ENCODE measurements at regions not wholly inside any gene's neighbourhood (a gene's known extent, or its start where the extent isn't known, plus 50 kb on each side); places are given as distances from the start of the nearest gene placed in this dataset.

GRCh38 chr6:105587349-105588122 lies 184.7 kb upstream of the PREP start:
- TF ChIP-seq, protein P1, sequence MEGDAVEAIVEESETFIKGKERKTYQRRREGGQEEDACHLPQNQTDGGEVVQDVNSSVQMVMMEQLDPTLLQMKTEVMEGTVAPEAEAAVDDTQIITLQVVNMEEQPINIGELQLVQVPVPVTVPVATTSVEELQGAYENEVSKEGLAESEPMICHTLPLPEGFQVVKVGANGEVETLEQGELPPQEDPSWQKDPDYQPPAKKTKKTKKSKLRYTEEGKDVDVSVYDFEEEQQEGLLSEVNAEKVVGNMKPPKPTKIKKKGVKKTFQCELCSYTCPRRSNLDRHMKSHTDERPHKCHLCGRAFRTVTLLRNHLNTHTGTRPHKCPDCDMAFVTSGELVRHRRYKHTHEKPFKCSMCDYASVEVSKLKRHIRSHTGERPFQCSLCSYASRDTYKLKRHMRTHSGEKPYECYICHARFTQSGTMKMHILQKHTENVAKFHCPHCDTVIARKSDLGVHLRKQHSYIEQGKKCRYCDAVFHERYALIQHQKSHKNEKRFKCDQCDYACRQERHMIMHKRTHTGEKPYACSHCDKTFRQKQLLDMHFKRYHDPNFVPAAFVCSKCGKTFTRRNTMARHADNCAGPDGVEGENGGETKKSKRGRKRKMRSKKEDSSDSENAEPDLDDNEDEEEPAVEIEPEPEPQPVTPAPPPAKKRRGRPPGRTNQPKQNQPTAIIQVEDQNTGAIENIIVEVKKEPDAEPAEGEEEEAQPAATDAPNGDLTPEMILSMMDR (IDR thresholded peaks at IDR 0.05; ENCODE audit: low read depth, low read length, poor library complexity, severe bottlenecking), result no peak
- TF ChIP-seq EZH2phosphoT487 (IDR thresholded peaks at IDR 0.05; ENCODE audit: borderline replicate concordance, low read length), result no peak
- Histone ChIP-seq H3F3A (ENCODE audit: control insufficient read depth, insufficient read depth) (no peaks in the 10 kb centered on the region), H3K4me3 (ENCODE audit: low read length) (no peak overlapping the region), H3K36me3 (ENCODE audit: control insufficient read depth, low read length) (no peaks in the 10 kb centered on the region), H3K27ac (ENCODE audit: low read depth, low read length) (no peak overlapping the region), H3K4me2 (ENCODE audit: low read length) (no peak overlapping the region), H3K9me2 (replicated peaks; ENCODE audit: control insufficient read depth, low read length) (no peaks in the 10 kb centered on the region), H3K4me1 (ENCODE audit: control insufficient read depth, low read length) (no peaks in the 10 kb centered on the region), H3K79me2 (ENCODE audit: control insufficient read depth, low read length) (no peaks in the 10 kb centered on the region), H3K9me3 (ENCODE audit: control insufficient read depth, insufficient read depth, low read length) (no peaks in the 10 kb centered on the region), H3K27me3 (ENCODE audit: control insufficient read depth, low read length) (no peaks in the 10 kb centered on the region), H4K20me1 (ENCODE audit: control insufficient read depth, insufficient read depth, low read depth, low read length) (no peaks in the 10 kb centered on the region)

GRCh38 chr6:105578179-105578707 lies 175.4 kb upstream of the PREP start:
- TF ChIP-seq, protein P1 (IDR thresholded peaks at IDR 0.05; ENCODE audit: low read depth, low read length, poor library complexity, severe bottlenecking), result no peak
- TF ChIP-seq EZH2phosphoT487 (IDR thresholded peaks at IDR 0.05; ENCODE audit: borderline replicate concordance, low read length), result no peak
- H3F3A ChIP-seq (ENCODE audit: control insufficient read depth, insufficient read depth), result no peaks in the 10 kb centered on the region
- no peaks in the 10 kb centered on the region for H3K9me2 ChIP-seq (replicated peaks; ENCODE audit: control insufficient read depth, low read length)
- no peaks in the 10 kb centered on the region for H4K20me1 ChIP-seq (ENCODE audit: control insufficient read depth, insufficient read depth, low read depth, low read length)
- H3K27me3 ChIP-seq (ENCODE audit: control insufficient read depth, low read length), result no peaks in the 10 kb centered on the region
- H3K4me3 ChIP-seq (ENCODE audit: low read length), result no peak overlapping the region
- H3K4me1 ChIP-seq (ENCODE audit: control insufficient read depth, low read length), result no peaks in the 10 kb centered on the region
- H3K79me2 ChIP-seq (ENCODE audit: control insufficient read depth, low read length), result no peaks in the 10 kb centered on the region
- H3K4me2 ChIP-seq (ENCODE audit: low read length), result no peak overlapping the region
- H3K27ac ChIP-seq (ENCODE audit: low read depth, low read length), result no peak overlapping the region
- H3K36me3 ChIP-seq (ENCODE audit: control insufficient read depth, low read length), result no peaks in the 10 kb centered on the region
- H3K9me3 ChIP-seq (ENCODE audit: control insufficient read depth, insufficient read depth, low read length), result no peaks in the 10 kb centered on the region

- H3K4me2 ChIP-seq (ENCODE audit: low read length), result no peak overlapping the region
- H3K9me2 ChIP-seq (replicated peaks; ENCODE audit: control insufficient read depth, low read length), result no peaks in the 10 kb centered on the region
- no peaks in the 10 kb centered on the region for H3K27me3 ChIP-seq (ENCODE audit: control insufficient read depth, low read length)
- H4K20me1 ChIP-seq (ENCODE audit: control insufficient read depth, insufficient read depth, low read depth, low read length), result no peaks in the 10 kb centered on the region
- H3K27ac ChIP-seq (ENCODE audit: low read depth, low read length), result no peak overlapping the region
- no peaks in the 10 kb centered on the region for H3K36me3 ChIP-seq (ENCODE audit: control insufficient read depth, low read length)
- H3F3A ChIP-seq (ENCODE audit: control insufficient read depth, insufficient read depth), result no peaks in the 10 kb centered on the region
- no peaks in the 10 kb centered on the region for H3K79me2 ChIP-seq (ENCODE audit: control insufficient read depth, low read length)
- H3K4me3 ChIP-seq (ENCODE audit: low read length), result no peak overlapping the region
- no peaks in the 10 kb centered on the region for H3K9me3 ChIP-seq (ENCODE audit: control insufficient read depth, insufficient read depth, low read length)
- TF ChIP-seq, protein P1 (IDR thresholded peaks at IDR 0.05; ENCODE audit: low read depth, low read length, poor library complexity, severe bottlenecking), result no peak
- TF ChIP-seq EZH2phosphoT487 (IDR thresholded peaks at IDR 0.05; ENCODE audit: borderline replicate concordance, low read length), result no peak
- no peaks in the 10 kb centered on the region for H3K4me1 ChIP-seq (ENCODE audit: control insufficient read depth, low read length)
These were observed 170.7 kb upstream of the PREP start for GRCh38 chr6:105573556-105573955.

Data from DOHH2 (cell line).